GM18909 (cell line): ENCODE measurements at regions not wholly inside any gene's neighbourhood (a gene's known extent, or its start where the extent isn't known, plus 50 kb on each side); places are given as distances from the start of the nearest gene placed in this dataset.

ENCODE experiments used
- ATAC-seq: cut with Tn5 transposase; IDR thresholded peaks from one replicate; pipeline ENCODE4 v1.9.1; 2021; ENCODE audit warnings: mild to moderate bottlenecking; ENCODE audit not compliant: unreplicated experiment, poor library complexity

DNA sequence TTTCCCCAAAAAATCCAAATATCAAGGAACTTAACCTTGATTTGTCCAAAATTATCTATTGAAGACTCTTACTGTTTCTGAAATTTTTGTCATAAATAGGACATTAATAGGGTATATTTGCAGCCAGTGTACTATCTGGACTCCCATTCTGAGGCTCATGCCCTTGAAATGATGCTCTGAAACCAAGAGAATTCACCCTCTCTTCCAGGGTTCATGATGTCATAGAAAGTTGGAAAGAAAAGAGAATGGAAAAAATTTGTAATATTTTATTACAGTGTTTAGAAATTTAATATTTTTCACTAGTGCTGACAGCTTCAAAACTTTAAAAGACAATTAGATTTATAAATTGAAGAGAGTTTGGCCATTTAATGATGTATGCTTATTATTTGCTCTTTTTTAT, 712.5 kb downstream of the MCTP2 start:
- no peak for ATAC-seq

DNA sequence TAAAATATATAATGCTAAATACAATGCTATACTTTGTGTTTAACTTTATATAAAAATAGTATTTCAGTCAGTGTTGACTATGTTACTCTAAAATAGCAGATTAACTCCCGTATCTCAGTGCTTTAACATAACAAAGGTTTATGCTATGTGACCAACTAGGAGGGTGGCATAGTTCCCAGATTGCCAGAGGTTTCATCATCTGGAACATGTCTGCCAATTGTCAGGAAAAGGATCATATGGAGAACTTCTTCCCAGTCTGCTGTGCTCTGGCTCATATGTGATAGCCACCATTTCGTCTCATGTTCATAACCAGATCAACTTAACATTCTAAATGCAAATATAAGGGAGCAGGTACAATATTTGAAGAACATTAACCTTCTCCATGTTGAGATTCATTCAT, 720.2 kb downstream of the MCTP2 start:
- no peak for ATAC-seq

DNA sequence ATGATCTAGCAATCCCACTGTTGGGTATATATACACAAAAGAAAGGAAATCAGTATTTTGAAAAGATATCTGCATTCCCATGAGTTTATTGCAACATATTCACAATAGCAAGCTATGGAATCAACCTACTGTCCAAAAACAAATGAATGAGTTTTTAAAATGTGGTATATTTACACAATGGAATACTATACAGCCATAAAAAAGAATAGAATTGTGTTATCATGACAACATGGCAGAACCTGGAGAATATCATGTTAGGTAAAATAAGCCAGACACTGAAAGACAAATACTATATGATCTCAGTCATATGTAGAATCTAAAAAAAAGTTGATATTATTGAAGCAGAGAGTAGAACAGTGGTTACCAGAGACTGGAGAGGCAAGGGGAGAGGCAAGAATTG, 732.6 kb downstream of the MCTP2 start:
- ATAC-seq, result no peak

DNA sequence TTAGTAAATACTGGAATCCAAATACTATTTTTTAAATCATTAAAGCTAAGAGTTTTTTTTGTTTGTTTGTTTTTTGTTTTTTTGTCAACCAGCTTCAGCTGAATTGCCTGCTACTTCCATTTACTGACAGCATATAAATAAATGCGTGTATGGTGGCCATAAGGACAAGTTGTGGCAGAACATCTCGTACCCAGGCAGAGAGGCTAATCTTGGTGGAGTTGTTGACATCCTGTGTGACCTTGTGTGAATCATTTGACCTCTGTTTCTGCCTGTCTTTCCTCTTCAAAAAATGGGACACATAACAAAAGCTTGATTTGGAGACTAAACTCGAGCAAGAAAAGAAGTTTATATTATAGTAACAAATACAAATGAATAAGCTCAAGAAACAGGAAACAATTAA, 734.2 kb downstream of the MCTP2 start:
- ATAC-seq, result no peak

DNA sequence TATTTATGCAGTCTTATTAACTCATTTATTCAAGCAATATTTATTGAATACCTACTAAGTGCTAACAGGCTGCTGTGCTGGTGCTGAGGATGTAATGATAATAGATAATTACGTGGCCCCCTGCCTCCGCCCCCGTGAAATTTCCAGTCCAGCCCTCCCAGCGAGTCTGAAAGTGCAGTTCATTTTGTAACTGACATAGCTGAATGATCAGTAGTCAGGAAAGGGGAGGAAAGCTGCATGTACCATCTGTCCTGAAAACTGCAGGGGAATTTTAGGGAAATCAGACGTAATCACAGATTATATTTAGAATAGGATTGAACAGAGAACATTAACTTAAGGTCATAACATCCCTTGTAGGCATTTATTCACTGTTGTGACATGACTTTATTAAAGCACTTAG, 736.8 kb downstream of the MCTP2 start:
- no peak for ATAC-seq

DNA sequence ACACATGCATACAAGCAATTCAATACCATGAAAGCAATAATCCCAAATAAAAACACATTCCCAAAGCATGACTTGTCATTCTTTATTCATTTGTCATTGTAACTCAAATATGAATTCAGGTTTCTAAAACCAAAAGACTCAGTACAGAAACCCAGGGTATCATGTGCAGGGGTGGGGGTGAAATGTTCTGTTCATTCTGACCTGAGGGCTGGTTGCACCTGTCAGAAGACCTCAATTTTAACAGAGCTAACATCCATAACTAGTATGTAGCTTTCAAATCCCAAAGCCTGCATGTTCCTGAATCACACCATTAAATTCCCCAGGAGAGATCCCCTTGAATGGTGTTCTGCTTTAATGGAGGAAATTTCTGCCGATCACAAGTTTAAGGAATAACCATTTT, 738.7 kb downstream of the MCTP2 start:
- no peak for ATAC-seq

DNA sequence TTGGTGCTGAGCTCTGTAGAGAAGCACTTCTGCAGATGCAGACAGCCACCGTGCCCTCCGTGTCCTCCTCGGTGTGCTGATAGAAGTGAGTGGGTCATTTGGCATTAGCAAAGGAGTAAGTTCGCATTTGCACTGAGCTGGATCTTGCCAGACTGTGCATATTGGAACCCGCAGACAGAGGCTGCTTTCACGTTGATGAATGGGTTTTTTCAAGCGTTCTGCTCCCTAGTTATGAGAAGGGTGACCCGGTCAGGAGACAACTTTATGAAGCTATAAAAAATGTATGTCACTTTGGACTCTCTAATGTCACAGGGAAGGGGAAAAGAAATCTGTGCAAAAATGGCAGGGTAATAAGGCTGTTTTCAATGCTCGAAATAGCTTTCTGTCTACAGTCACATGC, 739.4 kb downstream of the MCTP2 start:
- ATAC-seq, result no peak

DNA sequence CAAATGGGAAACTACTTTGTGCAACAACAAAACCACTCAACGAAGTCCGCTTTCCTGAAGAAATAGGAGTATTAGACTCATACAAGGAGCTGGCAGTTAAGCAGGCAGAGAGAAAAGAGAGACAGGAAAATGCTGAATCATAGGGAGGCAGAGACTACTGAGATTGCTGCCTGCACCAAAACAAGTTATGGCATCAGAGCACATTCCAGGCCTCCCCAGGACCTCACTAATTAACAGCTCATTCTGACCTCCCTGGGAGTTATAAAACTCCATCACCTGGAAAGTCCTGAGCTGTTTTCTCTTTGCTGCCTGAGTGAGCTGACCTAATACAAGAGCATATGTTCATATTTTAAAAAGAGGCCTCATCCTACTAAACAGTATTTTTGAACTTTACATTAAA, 741.0 kb downstream of the MCTP2 start:
- no peak for ATAC-seq

DNA sequence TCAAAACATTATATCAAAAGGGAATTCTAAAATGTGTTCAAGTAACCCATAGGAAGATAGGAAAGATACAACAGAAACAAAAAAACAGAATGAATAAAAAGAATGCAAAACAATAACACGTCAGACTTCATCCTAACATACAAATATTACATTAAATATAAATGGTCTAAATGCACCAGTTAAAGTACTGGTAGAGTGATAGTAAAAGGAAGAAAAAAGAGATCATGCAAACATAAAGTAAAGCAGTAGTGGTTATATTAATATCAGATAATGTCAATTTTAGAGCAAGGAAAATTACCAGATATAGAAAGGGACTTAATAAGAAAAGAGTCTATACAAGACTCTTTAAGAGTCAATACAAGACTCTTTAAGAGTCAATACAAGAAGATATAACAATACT, 755.7 kb downstream of the MCTP2 start:
- ATAC-seq, result no peak

DNA sequence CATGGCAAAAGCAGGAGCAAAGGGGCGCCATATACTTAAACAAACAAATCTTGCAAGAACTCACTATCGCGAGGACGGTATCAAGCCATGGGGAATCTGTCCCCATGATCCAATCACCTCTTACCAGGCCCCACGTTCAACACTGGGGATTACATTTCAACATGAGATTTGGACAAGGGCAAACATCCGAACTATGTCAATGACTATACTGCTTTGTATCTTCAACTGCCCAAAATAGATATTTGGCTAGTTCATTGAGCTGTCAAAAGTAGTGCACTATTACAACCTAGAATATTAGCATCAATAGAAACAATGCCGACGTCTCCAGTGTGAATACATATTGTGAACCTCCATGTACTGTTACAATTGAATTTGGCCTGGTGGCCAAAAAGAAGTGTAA, 760.4 kb downstream of the MCTP2 start:
- no peak for ATAC-seq

DNA sequence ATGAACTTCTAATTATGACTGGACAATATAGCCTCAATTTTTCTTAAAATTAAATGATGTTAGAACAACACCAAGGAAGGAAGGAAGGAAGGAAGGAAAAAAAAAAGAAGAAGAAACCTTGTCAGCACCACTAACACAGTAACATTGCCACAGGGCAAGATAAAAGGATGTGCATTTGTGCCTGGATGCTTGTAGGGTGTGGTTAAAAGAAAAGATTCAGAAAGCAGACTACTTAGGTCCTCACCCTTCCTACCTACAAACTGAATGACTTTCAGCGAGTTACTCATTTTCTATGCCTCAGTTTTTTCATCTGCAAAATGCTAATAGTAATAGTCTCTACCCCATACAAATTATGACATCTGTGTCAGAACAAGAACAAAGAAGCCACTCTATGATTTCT, 778.3 kb downstream of the MCTP2 start:
- no peak for ATAC-seq

DNA sequence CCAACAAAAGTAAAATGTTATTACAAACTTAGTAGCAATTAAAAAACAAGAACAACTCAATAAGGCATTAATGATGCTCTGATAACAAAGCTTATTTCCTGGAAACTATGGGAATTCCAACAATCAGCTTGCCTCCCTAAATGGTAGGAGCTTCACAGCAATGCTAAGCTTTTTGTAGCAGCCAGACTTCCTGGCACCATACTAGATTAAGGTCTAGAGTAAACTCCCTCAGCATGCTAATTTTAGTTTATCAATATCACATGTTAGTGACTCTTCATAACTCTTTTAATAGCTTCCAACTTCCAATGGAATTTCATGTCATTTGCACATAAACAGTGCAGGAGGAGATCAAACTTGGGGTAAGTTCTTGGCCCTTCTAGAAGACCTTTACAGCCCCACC, 782.0 kb downstream of the MCTP2 start:
- ATAC-seq, result no peak

DNA sequence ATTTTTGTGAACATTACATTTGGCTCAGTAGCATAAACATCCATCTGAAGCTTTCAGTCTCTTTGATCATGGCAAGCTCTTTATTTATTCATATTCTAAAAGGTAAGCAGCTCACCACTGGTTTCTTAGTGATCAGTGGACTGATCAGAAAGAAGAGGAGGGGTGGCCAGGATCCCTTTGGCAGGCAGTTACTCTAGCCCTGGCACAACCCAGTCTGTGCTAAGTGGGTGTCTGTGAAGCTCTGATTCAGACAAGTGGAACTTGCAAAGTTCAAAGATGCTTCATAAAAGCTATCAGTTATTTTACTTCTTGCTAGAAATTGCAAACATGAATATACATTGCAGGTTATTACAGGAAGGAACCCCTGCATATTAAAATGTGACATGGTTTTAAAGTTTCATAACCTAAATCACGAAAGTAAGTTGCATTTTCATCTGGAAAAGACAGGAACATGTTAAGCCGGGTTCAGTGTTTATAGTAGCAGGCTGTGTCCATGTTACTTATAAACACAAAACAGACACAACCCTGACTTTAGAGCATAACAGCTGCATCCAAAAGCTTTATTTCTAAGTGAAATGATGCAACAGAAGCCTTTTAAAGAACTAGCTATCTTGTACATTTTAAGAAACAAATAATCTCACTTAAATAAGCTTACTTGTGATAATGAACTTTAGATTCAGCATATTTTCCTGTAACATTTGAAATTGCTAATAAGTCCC, 785.3 kb downstream of the MCTP2 start:
- ATAC-seq, result no peak

DNA sequence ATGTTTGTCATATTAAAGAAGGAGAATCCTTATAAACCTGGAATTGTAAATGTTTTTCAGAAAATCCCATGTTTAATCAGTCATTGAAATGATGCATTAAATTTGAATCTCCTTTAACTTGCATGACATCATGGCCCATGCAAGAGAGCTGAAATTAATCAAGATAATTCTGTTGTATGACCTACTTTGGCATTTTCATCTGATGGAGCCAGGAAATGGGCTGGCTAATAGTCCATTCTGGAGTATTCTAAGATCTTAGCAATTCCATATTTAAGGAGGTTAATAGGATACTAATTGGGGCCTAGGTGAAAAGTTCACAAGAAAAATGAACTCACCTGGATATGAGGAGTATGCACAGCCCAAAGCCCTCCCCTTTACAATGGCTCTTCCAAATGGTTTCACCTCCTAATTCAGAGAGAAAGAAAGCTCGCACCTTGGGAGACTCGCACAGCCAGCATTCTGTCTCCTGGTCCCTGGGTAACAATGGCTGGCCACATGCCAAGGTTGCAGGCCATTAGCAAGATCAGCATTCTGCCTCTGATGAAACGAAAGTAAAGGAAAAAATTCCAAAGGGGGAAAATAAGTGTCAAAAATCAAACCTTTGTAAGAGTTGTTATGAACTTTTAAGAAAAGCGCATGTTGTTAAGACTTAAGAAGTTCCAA, 786.4 kb downstream of the MCTP2 start:
- ATAC-seq, result no peak

DNA sequence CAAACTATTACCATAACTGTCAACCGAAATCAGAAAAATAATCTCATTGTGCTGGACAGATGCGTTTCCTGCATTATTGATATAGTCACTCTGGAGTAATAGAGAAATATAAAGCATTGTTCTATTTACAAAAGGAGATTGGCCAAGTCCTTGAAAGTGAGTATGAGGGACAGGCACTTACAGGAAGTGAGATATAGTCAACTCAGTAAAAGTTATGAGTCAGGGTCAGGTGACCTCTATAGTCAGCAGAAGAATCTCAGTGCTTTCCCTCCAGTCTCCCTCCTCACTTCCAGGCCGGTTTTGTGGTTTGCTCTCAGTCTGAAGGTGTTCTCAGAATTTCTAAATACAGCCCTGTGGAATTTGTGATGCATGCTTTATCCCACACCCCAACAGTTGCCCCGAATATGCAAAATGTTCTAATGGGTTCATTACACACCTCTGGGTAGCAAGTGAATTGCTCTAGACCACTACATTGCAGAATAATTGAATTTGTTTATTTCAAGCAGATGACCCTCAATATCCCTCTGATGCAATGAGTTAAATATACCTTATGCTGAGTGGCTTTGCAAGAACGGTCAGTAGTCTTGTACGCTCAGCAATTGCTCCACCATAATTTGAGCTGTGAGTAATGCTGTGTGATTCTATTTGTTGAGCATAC, 787.7 kb downstream of the MCTP2 start:
- ATAC-seq, result peak; percentile 54

DNA sequence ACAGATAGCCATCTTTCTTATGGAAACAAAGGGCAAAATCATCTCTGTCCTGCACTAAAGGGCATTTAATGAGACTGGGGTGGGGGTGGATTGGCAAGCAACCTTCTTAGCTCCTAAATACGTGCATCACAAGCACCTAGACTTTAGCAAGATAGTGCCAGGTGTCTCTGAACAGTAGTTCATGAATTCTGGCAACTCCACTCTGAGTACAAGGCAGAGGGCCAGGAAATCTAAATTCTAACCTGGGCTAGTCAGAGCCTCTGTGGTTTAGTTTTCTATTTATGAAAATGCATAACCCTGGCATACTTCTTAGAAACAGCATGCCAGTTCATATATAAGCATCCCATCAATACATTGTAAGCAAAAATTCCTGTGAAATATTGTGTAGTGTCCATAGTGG, 788.5 kb downstream of the MCTP2 start:
- ATAC-seq, result no peak

DNA sequence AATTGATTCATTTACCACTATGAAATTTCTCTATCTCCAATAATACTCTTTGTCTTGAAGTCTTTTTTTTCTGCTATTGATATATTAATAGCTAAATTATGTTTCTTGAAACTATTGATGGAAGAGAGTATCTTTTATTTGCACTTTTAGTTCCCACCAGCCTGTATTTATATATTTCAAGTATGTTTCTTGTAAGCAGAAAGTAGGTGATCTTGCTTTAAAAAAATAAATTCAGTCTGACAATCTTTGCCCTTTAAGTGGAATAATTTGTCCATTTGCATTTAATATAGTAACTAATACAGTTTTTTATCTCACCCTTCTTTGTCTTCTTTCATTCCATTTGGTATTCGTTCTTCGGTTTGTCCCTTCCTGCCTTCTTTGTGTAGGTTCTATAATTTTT, 790.5 kb downstream of the MCTP2 start:
- no peak for ATAC-seq

DNA sequence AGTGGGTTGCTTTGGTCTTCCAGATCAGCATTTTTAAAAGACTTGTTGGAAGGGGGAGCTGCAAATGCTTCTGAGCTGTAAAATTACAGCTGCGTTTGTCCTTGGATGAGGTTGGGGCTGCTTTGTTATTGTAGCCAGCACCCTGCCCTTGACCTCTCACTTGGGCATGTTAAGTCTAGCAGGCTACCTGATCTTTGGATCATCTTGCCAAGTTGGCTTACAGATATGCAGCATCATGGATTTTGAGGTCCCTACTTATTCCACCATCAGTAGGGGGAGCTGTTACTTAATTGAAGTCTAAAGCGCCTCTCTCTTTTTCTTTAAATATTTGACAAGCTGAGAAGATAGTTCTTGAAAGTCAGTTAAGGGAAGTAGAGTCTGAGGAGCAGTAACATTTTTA, 793.0 kb downstream of the MCTP2 start:
- no peak for ATAC-seq

DNA sequence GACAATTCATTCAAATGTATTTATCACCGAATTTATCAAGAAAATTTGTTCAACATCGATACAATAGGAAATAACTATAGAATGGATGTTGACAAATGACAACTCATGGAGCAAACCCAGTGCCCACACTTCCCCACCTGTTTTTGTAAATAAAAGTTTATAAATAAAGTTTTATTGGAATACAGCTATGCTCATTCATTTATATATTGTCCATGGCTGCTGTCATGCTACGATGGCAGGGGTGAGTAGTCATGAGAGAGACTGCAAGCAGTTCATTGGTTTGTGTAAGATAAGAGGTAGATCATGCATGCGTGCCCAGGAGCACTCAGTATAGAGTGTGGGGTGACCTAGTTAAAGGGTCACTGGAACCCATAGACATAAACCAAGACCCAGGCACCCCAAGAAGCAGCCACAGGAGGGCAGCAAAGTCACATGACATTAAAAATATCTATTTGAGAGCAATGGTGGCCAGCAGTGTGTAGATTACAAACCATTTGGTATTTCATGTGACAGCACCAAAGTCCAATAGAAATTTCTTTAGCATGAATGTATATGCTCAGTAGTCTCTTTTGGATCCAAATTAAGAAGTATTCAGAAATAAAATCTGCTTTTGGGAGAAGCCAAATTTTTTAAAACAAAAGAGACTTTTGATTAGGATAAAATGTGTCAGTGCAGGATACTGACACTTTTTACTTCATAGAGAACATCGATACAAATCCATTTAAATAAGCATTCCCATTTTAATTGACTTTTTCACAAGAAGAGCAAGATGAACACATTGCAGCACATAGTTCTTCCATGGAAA, 794.8 kb downstream of the MCTP2 start:
- ATAC-seq, result no peak

DNA sequence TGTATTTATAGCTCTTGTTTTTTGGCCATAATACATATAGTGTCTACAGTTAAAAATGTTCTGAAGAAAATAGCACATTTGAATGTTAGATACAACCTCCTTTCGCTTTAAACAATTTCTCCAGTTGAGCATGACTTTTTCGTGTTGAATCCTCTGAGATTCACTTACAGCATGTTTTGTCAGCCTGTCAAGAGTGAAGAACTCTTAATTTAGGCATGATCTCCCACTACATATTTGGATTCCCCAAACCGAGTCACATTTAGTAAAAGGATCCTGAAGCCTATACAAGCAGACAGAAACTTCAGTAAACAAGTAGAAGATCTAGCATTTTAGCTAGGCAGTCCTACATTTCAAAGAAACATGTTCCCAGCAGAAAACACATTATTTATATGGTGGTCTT, 796.6 kb downstream of the MCTP2 start:
- ATAC-seq, result no peak

DNA sequence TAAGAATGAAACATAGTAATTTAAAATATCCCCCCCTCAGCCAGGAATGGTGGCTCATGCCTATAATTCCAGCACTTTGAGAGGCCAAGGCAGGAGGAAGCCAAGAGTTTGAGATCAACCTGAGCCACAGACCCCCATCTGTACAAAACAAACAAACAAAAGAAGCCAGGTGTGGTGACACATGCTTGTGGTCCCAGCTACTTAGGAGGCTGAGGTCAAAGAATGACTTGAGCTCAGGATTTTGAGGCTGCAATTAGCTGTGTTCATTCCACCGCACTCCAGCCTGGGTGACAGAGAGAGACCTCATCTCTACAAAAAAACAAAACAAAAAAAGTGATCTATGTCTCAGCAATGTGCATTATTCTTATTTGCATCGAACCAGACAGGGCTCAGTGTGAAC, 800.8 kb downstream of the MCTP2 start:
- no peak for ATAC-seq
